ENCODE measurements at regions not wholly inside any gene's neighbourhood (a gene's known extent, or its start where the extent isn't known, plus 50 kb on each side); places are given as distances from the start of the nearest gene placed in this dataset.
"Not testable (repeated sequence)": the region's sequence is repeated elsewhere in the genome, so short reads cannot be mapped to it uniquely, and the experiment has no call there.

DNA sequence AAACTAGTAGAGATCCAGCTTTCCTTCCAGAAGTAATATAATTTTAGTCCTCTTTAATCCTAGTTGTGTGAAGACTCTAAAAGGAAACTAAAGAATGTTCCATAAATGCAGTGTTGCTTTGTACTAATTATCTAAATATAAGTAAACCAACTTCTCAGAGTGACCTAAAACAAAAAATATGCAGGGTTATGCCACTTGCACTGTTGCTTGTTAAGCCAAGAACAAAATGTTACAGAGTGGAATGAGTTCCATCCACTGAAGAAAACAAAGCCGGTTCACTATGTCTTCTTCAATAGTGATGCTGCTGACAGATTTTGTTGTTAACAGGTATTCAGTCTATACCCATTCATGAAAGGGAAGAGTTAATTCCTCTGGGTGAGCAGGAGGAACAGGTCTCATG is 252.0 kb upstream of the DIAPH2 start:
- FAIRE-seq, result no peak

DNA sequence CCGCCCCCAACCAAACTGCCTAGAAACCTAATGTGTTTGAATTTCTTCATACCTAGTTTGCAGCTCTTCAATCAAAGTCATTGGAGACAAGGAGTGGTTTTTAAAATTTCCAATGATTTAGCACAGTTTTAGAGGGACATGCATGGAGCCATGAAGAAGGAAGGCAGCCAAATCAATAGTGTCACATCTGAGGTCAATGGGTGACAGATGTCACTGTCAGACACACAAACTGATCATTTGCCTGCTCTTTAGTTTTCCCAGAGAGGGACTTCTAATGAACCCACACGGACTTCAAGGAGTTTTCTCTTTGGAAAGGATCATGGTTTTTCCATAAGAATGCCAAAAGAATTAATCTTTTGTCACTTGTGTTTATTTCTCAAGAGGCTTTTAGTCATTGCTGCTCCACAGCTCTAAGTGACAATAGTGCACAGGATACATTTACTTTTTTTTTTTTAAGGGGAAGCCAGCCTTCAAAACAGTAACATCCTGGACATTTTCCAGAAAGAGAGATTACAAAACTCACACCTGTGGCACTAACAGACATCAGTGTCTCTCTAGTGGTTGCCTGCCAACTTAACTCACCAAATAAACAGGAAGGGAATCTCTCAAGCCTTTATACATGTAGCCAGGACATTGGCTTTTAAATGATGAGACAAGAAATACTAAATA is 251.1 kb upstream of the DIAPH2 start:
- FAIRE-seq, result no peak

DNA sequence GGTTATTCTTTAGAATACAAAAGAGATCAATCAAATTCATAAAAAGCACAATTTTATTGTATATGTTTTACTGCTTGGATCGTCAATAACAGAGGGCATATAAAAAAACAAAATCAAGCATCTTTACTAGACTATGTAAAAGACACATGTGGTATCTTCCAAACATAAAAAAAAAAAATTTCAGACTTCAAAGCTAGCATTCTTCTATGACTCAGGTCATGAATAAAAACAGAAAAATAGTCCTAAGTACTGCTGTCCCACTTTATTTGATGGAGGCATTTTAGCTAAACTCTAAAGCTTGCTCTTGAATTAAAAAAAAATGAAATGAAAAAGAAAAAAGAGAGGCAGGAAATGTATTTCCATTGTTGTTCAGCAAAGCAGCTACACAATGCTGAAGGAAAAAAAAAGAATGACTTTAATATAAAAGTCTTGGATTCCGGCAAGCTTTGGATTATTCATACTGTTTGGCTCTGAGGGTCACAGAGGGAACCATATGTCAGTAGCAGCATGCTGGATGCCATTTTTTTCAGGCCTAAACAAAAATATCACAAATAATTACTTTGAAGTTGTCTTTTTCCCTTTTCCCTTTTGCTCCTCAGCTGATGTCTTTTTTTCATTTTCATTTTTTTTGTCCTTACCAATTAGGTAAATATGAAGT is 249.1 kb upstream of the DIAPH2 start:
- FAIRE-seq, result no peak

DNA sequence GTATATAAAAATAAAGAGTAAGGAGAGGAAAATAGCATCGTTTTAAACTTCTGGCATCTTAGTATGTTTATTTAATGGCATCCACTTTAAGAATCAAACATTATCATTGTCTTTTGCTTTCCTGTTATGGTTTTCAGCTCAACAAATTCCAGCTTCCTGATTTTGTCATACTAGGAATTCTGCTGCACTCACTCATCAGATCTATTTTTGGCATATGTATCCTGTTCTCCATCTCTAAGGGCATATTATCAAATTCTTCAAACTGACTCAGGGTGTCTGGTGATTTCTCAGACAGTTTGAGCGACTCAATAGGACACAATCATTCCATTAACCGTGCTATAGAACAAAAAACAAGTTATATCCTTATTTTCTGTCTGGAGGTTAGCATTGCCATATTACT is 248.5 kb upstream of the DIAPH2 start:
- FAIRE-seq, result no peak

DNA sequence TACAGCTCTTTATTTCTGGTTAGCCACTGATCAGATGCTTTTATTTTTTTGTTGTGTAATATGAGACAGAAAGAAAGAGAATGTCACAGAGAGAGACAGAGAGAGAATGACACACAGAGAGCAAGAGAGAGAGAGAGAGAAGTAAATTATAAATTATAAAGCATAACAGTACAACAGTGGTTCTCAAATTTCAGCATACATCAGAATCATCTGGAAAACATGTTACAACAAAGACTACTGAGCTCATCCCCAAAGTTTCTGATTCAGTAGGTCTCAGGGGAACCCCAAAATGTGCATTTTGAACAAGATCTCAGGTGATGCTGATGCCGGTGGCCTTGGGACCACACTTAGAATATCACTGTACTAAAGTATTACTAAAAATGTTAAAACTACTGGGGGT is 245.8 kb upstream of the DIAPH2 start:
- no peak for FAIRE-seq

DNA sequence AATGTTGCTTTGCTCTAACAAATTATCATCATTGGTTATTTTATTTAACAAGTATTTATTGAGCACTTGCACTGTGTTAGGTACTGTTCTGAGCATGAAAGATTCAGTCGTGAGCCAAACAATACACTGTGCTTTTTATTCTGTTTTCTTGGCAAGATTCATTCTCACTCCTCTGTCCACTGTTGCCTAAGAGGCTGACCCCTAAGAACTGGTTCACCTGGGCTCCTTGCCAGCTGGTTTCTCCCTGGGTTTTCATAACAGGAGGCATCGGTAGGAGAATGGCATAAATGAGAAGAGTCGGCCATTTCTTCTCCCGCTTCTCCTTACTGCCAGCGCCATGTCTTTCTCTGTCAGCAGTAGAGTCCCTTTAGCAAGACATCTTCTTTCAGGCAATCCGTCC is 243.7 kb upstream of the DIAPH2 start:
- no peak for FAIRE-seq

DNA sequence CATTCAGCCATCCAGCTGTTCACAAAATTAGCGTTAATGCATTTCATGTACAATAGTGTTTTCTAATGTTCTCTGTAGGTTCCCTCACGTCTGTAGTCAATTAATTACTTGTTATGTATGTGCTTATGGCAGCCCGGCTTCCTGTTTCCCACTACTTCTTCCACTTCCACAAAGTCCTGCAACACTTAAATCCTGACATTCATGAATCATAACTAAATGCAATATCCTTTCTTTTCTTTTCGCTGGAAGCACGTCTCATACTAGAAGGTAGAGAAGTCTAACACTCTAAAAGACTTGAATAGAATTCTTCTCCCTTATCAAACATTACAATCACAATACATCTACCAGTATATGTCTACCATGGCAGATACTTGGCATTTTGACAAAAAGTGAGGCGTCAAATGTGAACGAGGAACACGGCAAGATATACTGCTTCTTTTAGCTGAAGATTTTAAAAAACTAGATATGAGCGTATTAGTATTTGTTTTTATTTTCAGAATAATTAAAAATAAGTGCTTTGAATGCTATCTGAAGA is 239.0 kb upstream of the DIAPH2 start:
- FAIRE-seq, result no peak

DNA sequence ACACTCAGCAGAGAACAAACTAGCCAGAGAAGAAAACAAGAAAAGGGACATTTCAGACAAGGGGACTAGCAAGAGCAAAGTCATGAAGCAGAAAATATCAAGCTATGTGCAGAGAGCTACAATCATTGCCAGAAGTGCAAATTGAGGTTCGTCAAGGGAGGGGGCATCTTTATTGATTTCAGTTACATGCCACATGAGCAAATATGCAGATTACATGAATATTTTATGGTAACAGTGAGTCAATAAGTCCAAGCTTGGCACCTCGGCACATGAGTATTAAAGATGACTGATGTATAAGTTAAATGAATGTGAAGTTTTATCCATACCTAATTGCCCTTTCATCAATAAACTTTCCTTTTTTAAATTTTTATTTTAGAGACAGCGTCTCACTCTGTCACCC is 238.1 kb upstream of the DIAPH2 start:
- no peak for FAIRE-seq

DNA sequence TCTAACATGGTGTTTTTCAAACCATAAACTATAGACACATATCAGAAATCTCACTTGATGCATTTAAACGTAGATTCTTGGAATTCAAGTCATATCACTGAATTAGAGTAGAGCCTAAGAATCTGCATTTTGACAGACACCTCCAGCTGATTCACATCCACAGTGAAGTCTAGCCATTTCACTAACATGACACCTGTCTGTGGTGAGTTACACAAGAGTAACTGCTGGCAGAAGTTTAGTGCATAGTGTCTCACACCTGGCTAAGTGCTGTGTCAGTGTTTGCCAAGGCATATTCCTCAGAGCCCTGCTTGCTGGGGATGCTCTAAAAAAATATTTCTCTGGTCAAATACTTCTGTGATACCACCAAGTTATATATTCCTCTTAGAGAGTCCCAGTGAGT is 237.5 kb upstream of the DIAPH2 start:
- no peak for FAIRE-seq

DNA sequence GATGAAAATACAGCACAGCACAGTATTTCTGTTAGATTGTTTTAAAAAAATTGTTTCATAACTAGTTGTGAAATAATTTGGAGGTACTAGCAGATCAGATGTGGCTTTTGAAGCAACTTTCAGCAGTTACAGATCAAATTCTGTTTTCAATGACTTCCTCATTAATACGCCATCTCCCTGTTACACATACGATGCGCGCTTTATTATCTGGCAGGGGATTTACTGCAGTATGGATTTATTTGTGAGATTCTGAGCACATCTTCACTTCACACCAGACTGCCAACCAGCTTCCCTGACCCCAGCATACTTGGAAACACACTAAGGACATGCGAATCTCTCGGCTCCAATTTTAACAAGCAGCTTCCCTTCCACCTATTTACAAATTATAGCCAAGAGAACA is 235.5 kb upstream of the DIAPH2 start:
- no peak for FAIRE-seq

DNA sequence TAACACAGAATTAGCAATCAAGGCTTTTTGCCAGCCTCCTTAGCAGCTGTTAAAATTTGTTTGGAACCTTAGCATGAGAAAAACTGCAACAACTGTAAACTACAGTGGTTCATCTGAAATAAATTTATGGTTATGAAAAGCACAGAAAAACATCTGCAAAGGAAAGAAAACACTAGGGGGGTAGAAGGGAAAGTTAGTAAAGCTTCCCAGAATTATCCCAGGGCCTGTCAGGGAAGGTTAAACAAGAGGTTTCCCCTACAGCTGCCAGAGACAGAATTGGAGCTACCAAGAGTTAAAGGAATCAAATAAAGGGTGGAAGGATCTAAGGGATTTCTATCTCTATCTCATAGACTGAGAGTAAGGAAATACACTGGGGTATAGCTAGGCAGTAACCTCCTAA is 234.7 kb upstream of the DIAPH2 start:
- no peak for FAIRE-seq

DNA sequence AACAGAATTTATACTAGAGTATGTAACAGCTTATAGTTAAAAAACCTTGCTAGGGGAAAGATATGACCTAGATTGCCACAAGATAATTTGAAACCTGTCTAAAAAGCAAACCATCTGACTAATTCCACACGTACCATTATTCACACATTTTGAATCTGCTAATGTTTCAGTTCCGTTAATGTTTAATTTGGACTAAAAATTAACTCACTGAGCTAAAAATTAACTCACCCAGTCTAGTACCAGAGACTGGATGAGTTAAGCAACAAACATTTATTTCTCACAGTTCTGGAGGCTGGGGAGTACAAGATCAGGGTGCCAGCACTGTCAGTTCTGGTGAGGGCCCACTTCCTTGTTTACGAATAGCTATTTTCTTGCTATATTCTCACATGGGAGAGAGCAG is 231.5 kb upstream of the DIAPH2 start:
- FAIRE-seq, result peak; percentile 99

DNA sequence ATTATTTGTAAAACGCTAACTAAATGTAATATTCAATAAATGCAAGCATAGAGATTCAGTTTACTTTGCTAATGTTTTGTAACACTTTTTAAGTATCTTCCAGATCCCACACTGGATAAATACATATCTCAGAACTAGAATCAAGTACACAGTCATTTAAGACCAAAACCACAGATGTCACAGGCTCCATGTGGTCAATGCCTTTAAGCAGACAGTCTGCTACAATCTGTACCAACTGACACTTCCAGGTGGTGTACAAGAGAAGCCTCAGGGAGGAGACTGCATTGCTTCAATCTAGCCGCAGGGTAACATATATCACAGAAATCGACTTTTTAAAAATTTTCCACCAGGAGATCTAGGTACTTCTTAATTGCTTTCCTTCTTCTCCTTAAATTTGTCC is 229.6 kb upstream of the DIAPH2 start:
- FAIRE-seq, result no peak

DNA sequence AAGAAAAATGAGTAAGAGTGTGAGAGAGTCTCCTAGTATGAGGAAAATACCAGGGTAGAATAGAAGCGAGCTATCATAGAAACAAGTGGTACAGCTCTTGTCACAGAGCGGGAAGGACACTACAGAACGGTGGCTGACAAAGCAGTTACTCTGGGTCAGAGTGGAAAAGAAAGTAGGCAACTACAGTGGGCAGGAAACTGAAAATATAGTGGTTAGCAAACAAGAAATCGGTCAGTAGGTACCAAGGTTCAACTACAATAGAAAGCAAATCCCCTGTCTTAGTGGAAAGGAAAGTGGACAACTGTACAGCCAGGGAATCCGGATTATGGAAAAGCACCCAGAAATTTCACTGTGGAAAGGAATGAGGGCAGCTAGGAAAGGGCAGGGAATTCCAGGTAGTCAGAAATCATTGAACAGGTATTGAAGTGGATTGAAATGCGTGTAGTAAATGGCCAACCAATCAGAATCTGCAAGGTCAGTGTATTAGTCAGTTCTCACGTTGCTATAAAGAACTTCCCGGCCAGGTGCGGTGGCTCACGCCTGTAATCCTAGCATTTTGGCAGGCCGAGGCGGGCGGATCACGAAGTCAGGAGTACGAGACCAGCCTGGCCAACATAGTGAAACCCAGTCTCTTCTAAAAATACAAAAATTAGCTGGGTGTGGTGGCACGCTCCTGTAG is 219.6 kb upstream of the DIAPH2 start:
- no peak for FAIRE-seq

DNA sequence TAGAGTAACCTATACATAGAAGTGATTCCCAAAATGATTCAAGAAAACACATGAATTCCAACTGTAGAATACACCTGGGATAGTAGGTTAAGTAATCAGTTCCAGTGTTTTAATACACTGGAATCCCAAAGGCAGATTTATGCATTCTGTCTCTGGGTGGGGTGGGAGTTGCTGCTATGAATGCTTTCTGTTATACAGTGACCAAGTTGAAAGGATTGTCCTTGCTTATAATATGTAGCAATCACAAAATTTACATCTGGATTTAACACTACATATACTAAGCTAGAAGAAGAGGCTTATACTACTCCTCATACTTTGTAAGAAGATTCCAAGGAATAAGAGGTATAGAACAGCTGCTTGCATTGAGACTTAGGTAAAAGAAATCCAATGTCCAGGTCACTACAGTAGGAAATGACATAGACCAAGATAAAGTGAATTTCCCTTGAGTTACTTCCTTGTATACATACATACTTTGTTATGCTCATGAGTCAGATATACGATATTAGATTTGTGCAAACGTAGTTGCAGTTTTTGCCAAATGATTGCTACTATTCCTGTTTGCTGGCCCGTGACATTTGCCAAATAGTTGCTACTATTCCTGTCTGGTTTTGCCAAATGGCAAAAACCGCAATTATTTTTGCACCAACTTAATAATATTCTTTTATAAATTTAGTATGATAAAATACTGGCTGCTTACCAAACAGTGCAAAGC is 210.5 kb upstream of the DIAPH2 start:
- no peak for FAIRE-seq

DNA sequence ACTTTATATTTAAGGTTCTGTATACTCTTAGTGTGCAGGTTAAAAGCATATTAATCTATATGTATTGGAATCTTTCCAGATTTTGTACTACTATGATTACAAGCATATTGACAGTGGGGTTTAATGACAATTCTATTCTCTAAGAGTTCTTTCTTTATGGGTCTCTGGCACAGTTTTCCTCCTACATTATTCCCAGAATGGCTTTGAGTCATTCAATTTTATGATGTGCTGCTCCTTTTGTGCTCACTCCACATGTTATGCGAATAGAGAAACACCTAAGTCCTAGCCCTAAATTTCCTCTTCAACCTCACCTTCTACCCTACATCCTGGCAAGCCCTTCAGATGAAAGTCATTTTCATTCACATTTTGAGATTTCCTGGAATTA is 209.9 kb upstream of the DIAPH2 start:
- no peak for FAIRE-seq

DNA sequence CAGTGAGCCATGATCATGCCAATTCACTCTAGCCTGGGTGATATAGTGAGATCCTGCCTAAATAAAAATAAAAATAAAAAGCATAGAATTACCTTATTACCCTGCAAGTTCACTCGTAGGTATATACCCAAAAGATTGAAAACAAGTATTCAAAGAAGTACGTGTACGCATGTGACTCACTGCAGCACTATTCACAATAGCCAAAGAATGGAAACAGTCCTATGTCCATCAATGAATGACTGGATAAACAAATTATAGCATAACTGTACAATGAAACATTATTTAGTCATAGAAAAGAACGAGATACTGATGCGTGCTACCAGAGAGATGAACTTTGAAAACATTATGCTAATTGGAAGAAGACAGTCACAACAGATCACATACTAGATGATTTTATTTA is 204.6 kb upstream of the DIAPH2 start:
- no peak for FAIRE-seq

DNA sequence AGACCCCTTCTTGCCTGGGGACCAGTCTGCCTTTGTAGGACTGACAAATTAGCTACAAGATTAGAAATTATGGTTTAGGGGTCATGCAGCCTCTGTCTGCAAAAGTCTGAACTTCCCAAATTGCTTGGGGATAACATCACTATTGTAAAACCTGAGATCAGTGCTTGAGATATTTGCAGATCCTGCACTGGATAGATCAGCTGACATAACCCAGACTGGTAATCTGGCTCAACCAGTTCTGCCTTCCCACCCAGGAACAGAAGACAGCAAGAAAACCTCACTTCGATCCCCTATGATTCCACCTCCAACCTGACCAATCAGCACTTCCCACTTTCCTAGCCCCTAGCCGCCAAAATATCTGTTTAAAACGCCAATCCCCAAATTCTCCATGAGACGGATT is 202.8 kb upstream of the DIAPH2 start:
- no peak for FAIRE-seq

DNA sequence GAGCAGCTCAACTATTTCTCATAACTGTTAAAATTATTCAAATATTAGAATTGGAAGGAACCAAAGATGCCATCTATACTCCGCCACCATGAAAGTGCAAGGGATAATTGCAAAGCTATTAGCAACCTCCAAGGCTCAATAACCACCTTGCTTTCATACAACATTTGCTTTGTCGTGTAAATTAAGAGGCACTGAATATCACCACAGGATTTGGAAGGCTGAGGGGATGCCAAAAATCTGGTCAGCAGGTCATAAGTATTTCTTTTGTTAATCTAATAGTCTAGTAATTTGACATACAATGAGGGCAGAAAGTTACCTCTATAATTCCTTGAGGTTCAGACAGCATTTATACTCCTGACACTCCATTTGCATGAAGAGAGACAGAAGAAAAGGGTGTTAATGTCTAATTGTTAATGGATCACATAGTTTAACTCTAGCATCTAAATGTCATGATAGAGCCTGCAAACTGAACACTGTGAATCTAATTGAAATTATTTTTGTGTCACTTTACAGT is 200.9 kb upstream of the DIAPH2 start:
- no peak for FAIRE-seq

DNA sequence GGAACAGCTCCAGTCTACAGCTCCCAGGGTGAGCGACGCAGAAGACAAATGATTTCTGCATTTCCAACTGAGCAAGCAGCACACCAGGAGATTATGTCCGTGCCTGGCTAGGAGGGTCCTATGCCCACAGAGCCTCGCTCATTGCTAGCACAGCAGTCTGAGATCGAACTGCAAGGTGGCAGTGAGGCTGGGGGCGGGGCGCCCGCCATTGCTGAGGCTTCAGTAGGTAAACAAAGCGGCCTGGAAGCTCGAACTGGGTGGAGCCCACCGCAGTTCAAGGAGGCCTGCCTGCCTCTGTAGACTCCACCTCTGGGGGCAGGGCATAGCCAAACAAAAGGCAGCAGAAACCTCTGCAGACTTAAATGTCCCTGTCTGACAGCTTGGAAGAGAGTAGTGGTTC is 198.0 kb upstream of the DIAPH2 start:
- not testable (repeated sequence) for FAIRE-seq

DNA sequence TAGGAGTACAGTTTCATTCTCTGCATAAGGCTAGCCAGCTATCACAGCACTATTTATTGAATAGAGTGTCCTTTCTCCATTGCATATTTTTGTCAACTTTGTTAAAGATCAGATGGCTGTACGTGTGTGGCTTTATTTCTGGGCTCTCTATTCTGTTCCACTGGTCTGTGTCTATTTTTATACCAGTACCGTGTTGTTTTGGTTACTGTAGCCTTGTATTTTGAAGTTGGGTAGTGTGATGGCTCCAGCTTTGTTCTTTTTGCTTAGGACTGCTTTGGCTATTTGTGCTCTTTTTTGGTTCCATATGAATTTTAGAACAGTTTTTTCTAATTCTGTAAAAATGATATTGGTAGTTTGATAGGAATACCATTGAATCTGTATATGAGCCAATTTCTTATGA is 182.1 kb upstream of the DIAPH2 start:
- FAIRE-seq, result no peak

DNA sequence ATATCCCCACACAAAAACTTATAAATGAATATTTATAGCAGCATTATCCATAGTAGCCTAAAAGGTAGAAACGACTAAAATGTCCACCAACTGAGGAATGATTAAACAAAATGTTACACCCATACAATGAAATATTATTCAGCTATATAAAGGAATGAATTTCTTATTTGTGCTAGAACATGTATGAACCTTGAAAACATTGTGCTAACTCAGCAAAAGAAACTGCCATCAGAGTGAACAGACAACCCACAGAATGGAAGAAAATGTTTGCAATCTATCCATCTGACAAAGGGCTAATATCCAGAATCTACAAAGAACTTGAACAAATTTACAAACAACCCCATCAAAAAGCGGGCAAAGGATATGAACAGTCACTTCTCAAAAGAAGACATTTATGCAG is 155.3 kb upstream of the DIAPH2 start:
- FAIRE-seq, result not testable (repeated sequence)

DNA sequence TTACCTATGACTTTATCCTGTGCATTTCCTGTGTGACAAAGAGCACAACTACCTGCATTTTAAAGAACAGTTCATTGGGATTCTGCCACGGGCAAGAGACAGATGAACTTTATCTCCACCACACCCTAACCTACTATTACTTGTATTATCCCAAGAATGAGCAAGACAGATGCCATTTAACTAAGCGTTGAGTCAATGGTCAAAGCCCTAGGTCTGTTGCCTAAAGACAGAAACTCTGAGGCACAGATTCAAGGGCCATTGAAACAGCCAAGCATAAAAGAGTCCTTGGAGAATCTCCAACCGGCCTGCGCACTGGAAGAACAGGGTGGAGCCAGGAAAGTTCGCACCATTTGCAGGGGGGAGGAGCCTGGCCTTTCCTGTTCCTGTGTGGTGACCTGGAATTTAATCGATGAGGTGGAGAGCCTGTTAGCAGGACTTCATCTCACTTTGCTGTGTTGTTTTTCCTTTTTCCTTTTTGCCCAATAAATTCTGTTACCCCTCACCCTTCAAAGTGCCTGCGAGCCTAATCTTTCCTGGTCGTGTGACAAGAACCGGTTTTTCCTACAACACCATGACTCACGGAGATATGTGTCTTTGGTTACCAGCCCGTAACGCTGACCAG is 146.4 kb upstream of the DIAPH2 start:
- FAIRE-seq, result no peak

All from islet of Langerhans (tissue), 1 donor.